ENCODE measurements at regions not wholly inside any gene's neighbourhood (a gene's known extent, or its start where the extent isn't known, plus 50 kb on each side); places are given as distances from the start of the nearest gene placed in this dataset.

DNA sequence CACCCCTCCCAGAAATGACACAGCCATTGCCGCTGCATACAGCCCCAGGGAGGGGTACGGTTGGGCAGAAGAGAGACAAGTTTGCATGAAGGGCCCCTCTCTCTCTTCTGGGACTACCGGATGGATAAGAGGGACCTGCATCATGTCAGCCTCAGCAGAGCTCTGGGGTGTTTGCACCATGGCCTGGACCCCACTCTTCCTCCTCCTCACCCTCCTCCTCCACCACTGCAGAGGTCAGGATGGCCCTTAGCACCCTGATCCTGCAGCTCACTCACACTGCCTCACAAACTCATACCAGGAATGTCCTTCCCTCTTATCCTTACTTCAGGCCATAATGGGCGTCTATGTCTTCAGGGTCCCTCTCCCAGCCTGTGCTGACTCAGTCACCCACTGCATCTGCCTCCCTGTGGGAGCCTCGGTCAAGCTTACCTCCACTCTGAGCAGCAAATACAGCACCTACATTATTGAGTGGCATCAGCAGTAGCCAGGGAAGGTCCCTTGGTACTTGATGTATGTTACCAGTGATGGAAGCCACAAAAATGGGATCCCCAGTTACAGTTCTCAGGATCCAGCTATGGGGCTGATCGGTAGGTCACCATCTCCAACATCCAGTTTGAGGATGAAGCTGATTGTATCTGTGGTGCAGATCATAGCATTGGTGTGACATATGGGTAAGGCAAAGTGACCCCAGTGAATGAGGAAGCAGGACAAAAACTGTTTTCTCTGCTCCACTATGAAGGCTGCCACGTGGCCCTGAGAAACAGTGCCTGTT, 62.2 kb upstream of the VPREB1 start:
- TF ChIP-seq, protein P1, sequence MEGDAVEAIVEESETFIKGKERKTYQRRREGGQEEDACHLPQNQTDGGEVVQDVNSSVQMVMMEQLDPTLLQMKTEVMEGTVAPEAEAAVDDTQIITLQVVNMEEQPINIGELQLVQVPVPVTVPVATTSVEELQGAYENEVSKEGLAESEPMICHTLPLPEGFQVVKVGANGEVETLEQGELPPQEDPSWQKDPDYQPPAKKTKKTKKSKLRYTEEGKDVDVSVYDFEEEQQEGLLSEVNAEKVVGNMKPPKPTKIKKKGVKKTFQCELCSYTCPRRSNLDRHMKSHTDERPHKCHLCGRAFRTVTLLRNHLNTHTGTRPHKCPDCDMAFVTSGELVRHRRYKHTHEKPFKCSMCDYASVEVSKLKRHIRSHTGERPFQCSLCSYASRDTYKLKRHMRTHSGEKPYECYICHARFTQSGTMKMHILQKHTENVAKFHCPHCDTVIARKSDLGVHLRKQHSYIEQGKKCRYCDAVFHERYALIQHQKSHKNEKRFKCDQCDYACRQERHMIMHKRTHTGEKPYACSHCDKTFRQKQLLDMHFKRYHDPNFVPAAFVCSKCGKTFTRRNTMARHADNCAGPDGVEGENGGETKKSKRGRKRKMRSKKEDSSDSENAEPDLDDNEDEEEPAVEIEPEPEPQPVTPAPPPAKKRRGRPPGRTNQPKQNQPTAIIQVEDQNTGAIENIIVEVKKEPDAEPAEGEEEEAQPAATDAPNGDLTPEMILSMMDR (IDR thresholded peaks at IDR 0.05) = no peak
- TF ChIP-seq POLR2A (IDR thresholded peaks at IDR 0.05) = no peak

All from testis (tissue), 2 donors.